Mucosa of rectum (tissue), 2 donors: ENCODE measurements at regions not wholly inside any gene's neighbourhood (a gene's known extent, or its start where the extent isn't known, plus 50 kb on each side); places are given as distances from the start of the nearest gene placed in this dataset.
"Not testable (repeated sequence)": the region's sequence is repeated elsewhere in the genome, so short reads cannot be mapped to it uniquely, and the experiment has no call there.

Experiments
- H3K27ac ChIP-seq, 2 donors: one replicate each; pipeline ENCODE4 v1.7.0; 2013; ENCODE audit warnings: inconsistent platforms in 2 of 2, low read depth in 2 of 2, low read length in 2 of 2
- H3K27me3 ChIP-seq, 2 donors: one replicate each; pipeline ENCODE4 v1.7.0; 2013; ENCODE audit warnings: low read length in 2 of 2; ENCODE audit not compliant: control insufficient read depth in 2 of 2, insufficient read depth in 2 of 2
- H3K36me3 ChIP-seq, 2 donors: one replicate each; pipeline ENCODE4 v1.7.0; 2013; ENCODE audit warnings: low read length in 2 of 2; ENCODE audit not compliant: control insufficient read depth in 2 of 2, insufficient read depth in 2 of 2
- H3K4me1 ChIP-seq, 2 donors: one replicate each; pipeline ENCODE4 v1.7.0; 2013; ENCODE audit warnings: low read length in 2 of 2, mild to moderate bottlenecking in 1 of 2; ENCODE audit not compliant: control insufficient read depth in 2 of 2, insufficient read depth in 2 of 2
- H3K4me3 ChIP-seq, 2 donors: one replicate each; pipeline ENCODE4 v1.7.0; 2013; ENCODE audit warnings: low read length in 2 of 2
- H3K9ac ChIP-seq, 2 donors: one replicate each; pipeline ENCODE4 v1.7.0; 2013; ENCODE audit warnings: low read length in 2 of 2, low read depth in 1 of 2, mild to moderate bottlenecking in 1 of 2
- H3K9me3 ChIP-seq, 2 donors: one replicate each; pipeline ENCODE4 v1.7.0; 2013; ENCODE audit warnings: low read length in 2 of 2; ENCODE audit not compliant: control insufficient read depth in 2 of 2
- donor health status: healthy.
- donor health status: Normal muscosa, but diverticular disease.

GRCh38 chr13:110967156-110967855 lies 52.4 kb upstream of the ANKRD10 start:
- not testable (repeated sequence) for H3K4me3 ChIP-seq, H3K9me3 ChIP-seq, H3K9ac ChIP-seq, H3K27me3 ChIP-seq, H3K4me1 ChIP-seq, H3K36me3 ChIP-seq, H3K27ac ChIP-seq

- Histone ChIP-seq H3K9me3 (peaks cover 0 to 4% of the 10 kb centered on the region in 2 donors), H3K36me3 (no peaks in the 10 kb centered on the region), H3K27me3 (no peaks in the 10 kb centered on the region), H3K4me3 (no peak overlapping the region), H3K9ac (no peak overlapping the region), H3K4me1 (no peaks in the 10 kb centered on the region), H3K27ac (no peak overlapping the region)
These were observed 50.9 kb upstream of the ANKRD10 start for GRCh38 chr13:110965755-110966134.

GRCh38 chr13:110965038-110965754 lies 50.3 kb upstream of the ANKRD10 start:
- Histone ChIP-seq H3K9ac (no peak overlapping the region), H3K9me3 (peaks cover 0 to 4% of the 10 kb centered on the region in 2 donors), H3K36me3 (no peaks in the 10 kb centered on the region), H3K4me1 (no peaks in the 10 kb centered on the region), H3K4me3 (no peak overlapping the region), H3K27me3 (no peaks in the 10 kb centered on the region), H3K27ac (no peak overlapping the region)
